Sigmoid colon (tissue), 6 donors: ENCODE measurements at regions not wholly inside any gene's neighbourhood (a gene's known extent, or its start where the extent isn't known, plus 50 kb on each side); places are given as distances from the start of the nearest gene placed in this dataset.

Experiments used
- DNase-seq: peaks from one replicate; pipeline ENCODE4 v3.0.0-alpha.2; 2019
- H3K27ac ChIP-seq, 4 donors: fragments of 200-600 bp; sonication (generic); one replicate each; pipeline ENCODE4 v1.5.1; 2016 to 2019; ENCODE audit warnings: mild to moderate bottlenecking in 1 of 4
- H3K27me3 ChIP-seq, 3 donors: fragments of 200-600 bp; sonication (generic); one replicate each; pipeline ENCODE4 v1.5.1; 2019; ENCODE audit warnings: mild to moderate bottlenecking in 1 of 3
- H3K36me3 ChIP-seq, 4 donors: fragments of 200-600 bp; sonication (generic); one replicate each; pipeline ENCODE4 v1.5.1; 2016 to 2019
- H3K4me1 ChIP-seq, 4 donors: fragments of 200-600 bp; sonication (generic); one replicate each; pipeline ENCODE4 v1.5.1; 2017 to 2019
- H3K4me3 ChIP-seq, 4 donors: fragments of 200-600 bp; sonication (generic); one replicate each; pipeline ENCODE4 v1.5.1; 2017 to 2019; ENCODE audit warnings: mild to moderate bottlenecking in 2 of 4, moderate library complexity in 1 of 4
- H3K9me3 ChIP-seq, 4 donors: fragments of 200-600 bp in 3 of 4; sonication (generic) in 3 of 4; one replicate each; pipeline versions ENCODE4 v1.5.1 to v1.6.1; 2013 to 2019
- EP300 ChIP-seq, 4 donors: sonication (generic); formaldehyde crosslinking; IDR thresholded peaks; one replicate each; pipeline ENCODE4 v1.6.1; 2017; ENCODE audit warnings: antibody characterized with exemption in 4 of 4
- POLR2A ChIP-seq, 2 donors: fragments of 450-650 bp; IDR thresholded peaks; one replicate each; pipeline ENCODE4 v1.6.1; 2016; ENCODE audit warnings: antibody characterized with exemption in 2 of 2, mild to moderate bottlenecking in 2 of 2, moderate library complexity in 2 of 2
- POLR2AphosphoS5 ChIP-seq, 4 donors: sonication (generic); formaldehyde crosslinking; IDR thresholded peaks; one replicate each; pipeline ENCODE4 v1.6.1; 2017; ENCODE audit warnings: antibody characterized with exemption in 4 of 4
- WGBS, 2 donors: extraction: QIAGEN DNeasy Blood & Tissue Kit; methylation state at CpG; one replicate each; pipeline ENCODE4 v1.1.7; 2013; 5-methylcytosine and 5-hydroxymethylcytosine counted together
- intact Hi-C: fragments of 100-400 bp; cut with DNase I; formaldehyde crosslinking; loops from one replicate; pipeline ENCODE4 v1.15.1; 2023
- TF ChIP-seq, protein P1 (sequence below), 4 experiments: fragments of 450-650 bp in 3 of 4; fragments of 200-600 bp in 1 of 4; IDR thresholded peaks; one replicate each; pipeline ENCODE4 v1.5.1; 2016 to 2019; ENCODE audit warnings: antibody characterized with exemption in 4 of 4, mild to moderate bottlenecking in 3 of 4, moderate library complexity in 2 of 4
- donor health status: healthy with polysubstance abuse.
- donor health status: healthy.

DNA sequence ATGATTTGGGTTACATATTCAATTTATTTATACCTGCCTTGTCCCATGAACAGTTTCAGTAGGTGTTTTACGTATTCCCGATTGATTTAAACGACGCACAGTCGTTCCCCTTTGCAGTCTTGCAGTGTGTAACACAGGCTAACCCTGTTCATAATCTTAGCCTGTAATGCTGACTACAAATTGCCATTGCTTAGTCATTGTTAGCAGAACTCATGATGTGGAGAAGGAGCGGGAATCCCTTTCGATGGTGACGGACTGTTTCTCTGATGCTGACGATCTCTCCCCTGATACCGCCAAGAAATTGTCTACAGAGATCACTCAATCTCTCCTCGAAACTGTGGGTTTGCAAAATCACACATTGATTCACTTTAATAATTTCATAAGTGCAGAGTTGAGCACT, 93.2 kb downstream of the MRPL36 start:
- no peaks in the 10 kb centered on the region for H3K36me3 ChIP-seq
- H3K27ac ChIP-seq: no peak overlapping the region
- no peak for DNase-seq
- TF ChIP-seq POLR2AphosphoS5 (IDR thresholded peaks at IDR 0.05) (no peak), EP300 (IDR thresholded peaks at IDR 0.05) (no peak), POLR2A (IDR thresholded peaks at IDR 0.05) (no peak)
- TF ChIP-seq, protein P1, sequence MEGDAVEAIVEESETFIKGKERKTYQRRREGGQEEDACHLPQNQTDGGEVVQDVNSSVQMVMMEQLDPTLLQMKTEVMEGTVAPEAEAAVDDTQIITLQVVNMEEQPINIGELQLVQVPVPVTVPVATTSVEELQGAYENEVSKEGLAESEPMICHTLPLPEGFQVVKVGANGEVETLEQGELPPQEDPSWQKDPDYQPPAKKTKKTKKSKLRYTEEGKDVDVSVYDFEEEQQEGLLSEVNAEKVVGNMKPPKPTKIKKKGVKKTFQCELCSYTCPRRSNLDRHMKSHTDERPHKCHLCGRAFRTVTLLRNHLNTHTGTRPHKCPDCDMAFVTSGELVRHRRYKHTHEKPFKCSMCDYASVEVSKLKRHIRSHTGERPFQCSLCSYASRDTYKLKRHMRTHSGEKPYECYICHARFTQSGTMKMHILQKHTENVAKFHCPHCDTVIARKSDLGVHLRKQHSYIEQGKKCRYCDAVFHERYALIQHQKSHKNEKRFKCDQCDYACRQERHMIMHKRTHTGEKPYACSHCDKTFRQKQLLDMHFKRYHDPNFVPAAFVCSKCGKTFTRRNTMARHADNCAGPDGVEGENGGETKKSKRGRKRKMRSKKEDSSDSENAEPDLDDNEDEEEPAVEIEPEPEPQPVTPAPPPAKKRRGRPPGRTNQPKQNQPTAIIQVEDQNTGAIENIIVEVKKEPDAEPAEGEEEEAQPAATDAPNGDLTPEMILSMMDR (IDR thresholded peaks at IDR 0.05): no peak
- H3K4me3 ChIP-seq: no peak overlapping the region
- WGBS, 2 donors: 81 to 93% methylated on average over 11 of the region's 11 CpGs
- no peaks in the 10 kb centered on the region for H3K9me3 ChIP-seq
- H3K27me3 ChIP-seq: peaks cover 0 to 32% (median 11%) of the 10 kb centered on the region in 3 donors
- no peaks in the 10 kb centered on the region for H3K4me1 ChIP-seq
- intact Hi-C loops: no loop called here

DNA sequence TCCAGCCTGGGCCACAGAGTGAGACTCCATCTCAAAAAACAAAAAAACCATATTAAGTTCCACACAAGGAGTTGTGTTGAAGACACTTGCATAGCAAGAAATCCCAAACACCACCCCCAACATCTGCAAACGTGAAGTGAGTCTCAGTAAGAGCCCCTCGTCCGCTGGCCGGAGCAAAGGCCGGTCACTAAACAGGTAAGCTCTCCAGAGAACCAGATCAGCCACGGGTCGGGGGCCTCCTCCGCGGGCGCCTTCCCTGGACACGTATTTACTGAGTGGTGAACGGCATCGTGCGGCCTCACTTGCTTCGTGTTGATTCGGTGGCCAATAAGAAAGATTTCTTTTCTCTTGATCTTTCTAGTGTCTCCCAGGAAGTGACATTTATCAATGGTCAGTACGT, 93.6 kb downstream of the MRPL36 start:
- WGBS, 2 donors: 89 to 91% methylated on average over 17 of the region's 17 CpGs
- TF ChIP-seq, protein P1 (IDR thresholded peaks at IDR 0.05): no peak
- TF ChIP-seq EP300 (IDR thresholded peaks at IDR 0.05) (no peak), POLR2A (IDR thresholded peaks at IDR 0.05) (no peak), POLR2AphosphoS5 (IDR thresholded peaks at IDR 0.05) (no peak)
- intact Hi-C loops: no loop called here
- Histone ChIP-seq H3K27me3 (peaks cover 0 to 32% (median 11%) of the 10 kb centered on the region in 3 donors), H3K4me3 (no peak overlapping the region), H3K27ac (no peak overlapping the region), H3K4me1 (no peaks in the 10 kb centered on the region), H3K36me3 (no peaks in the 10 kb centered on the region), H3K9me3 (no peaks in the 10 kb centered on the region)
- DNase-seq: no peak

DNA sequence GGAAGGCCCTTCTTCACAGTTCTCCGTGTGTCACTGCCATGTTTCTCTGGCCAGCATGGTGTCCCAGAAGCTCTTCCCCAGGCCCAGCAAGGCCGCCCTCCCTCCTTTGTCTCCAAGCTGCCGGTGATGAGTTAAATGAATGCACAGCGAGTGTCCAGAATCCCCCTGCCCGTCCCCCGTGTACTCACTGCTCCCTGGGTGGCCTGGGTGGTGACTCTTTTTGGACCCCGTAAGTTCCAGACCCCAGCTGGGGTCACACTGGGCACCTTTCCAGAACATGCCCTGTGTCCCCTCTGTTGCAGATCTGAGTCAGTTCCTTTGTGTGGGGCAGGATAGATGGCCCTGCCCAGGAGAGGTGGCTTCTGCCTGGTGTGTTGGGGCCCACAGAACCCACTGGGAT, 95.0 kb downstream of the MRPL36 start:
- peaks cover 0 to 30% (median 11%) of the 10 kb centered on the region in 3 donors for H3K27me3 ChIP-seq
- intact Hi-C loops: no loop called here
- H3K4me3 ChIP-seq: no peak overlapping the region
- WGBS, 2 donors: 76 to 79% methylated on average over 7 of the region's 7 CpGs
- DNase-seq: no peak
- TF ChIP-seq POLR2A (IDR thresholded peaks at IDR 0.05): no peak
- no peaks in the 10 kb centered on the region for H3K4me1 ChIP-seq
- H3K27ac ChIP-seq: no peak overlapping the region
- no peaks in the 10 kb centered on the region for H3K9me3 ChIP-seq
- H3K36me3 ChIP-seq: no peaks in the 10 kb centered on the region

DNA sequence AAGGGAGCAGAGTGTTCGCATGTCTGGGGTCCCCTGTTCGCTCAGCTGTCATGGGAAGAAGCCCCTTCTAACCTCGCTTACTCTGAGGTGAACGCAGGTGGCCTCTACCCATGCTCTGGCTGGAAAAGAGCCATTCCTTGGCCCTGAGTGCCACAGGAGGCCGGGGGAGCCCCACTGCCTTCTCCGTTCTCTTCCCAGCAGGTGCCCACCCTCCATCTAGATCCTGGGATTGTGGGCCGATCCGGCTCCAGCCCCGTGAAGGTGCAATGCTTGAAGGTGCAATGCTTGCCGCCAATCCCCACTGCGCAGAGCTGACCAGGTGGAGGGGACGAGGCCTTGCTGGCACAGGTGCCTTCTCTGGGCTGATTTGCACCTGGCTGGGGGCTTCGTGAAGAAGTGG, 95.4 kb downstream of the MRPL36 start:
- Histone ChIP-seq H3K4me1 (no peaks in the 10 kb centered on the region), H3K36me3 (no peaks in the 10 kb centered on the region), H3K4me3 (no peak overlapping the region), H3K27ac (no peak overlapping the region), H3K9me3 (no peaks in the 10 kb centered on the region), H3K27me3 (peaks cover 0 to 26% (median 9%) of the 10 kb centered on the region in 3 donors)
- 88 to 91% methylated on average over 13 of the region's 13 CpGs for WGBS, 2 donors
- DNase-seq: no peak
- TF ChIP-seq POLR2A (IDR thresholded peaks at IDR 0.05): no peak
- TF ChIP-seq, protein P1 (IDR thresholded peaks at IDR 0.05): no peak
- TF ChIP-seq EP300 (IDR thresholded peaks at IDR 0.05): no peak
- TF ChIP-seq POLR2AphosphoS5 (IDR thresholded peaks at IDR 0.05): no peak
- intact Hi-C loops: no loop called here

DNA sequence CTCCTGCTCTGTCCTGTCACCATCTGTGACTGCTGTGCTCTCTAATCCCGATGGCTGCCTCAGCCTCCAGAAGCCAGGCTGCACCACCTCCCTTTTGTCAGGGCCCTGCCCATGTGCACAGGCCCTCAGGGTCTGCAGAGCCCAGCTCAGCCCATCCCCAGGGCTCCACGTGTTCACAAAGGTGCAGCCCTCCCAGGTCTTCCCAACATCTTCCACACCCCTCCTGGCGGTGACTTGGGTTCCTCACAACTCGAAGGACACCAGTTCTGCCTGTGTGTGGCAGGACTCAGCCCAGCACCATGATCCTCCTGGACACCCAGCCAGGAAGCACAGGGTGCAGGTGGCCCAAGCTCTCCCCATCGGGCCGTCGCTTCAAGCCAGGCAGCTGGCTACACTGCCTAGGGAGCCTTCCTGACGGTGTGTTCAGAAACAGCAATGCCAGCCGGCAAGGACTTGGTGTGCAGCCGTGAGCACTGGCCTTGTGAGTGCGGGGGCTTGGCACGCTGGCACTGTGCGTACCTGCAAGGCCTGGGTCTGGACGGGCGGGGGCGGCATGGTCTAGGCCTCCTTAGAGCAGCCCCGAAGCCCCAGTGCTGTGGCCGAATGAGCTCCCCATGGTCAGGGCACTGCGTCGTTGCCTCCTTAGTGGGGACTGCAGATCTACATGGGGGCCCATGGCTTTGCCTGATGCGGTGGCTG, 96.1 kb downstream of the MRPL36 start:
- 82 to 87% methylated on average over 21 of the region's 21 CpGs for WGBS, 2 donors
- Histone ChIP-seq H3K4me1 (no peaks in the 10 kb centered on the region), H3K27ac (no peak overlapping the region), H3K4me3 (no peak overlapping the region), H3K27me3 (peaks cover 0 to 18% (median 2%) of the 10 kb centered on the region in 3 donors), H3K36me3 (no peaks in the 10 kb centered on the region), H3K9me3 (no peaks in the 10 kb centered on the region)
- no peak for DNase-seq
- intact Hi-C loops: no loop called here
- no peak for TF ChIP-seq POLR2AphosphoS5 (IDR thresholded peaks at IDR 0.05)

DNA sequence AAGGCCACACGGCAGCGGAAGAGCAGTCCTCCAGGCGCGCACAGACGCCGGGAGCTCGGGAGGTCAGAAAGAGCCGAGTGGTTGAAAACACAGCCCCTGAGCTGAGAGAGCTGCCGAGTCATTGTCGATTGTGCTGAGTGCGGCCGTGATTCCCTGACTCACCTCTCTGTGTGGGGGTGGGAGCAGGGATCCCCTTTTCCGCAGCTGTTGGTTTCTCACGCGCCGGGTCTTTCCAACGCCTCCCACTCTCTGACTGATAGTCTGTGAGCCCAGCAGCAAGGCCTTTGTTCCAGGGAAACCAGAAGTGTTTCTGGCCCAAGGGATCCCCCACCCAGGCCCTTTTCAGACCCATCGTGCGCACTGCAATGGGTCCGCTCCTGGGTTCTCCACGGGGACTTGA, 97.3 kb downstream of the MRPL36 start:
- Histone ChIP-seq H3K4me3 (no peak overlapping the region), H3K9me3 (no peaks in the 10 kb centered on the region), H3K4me1 (no peaks in the 10 kb centered on the region), H3K36me3 (no peaks in the 10 kb centered on the region), H3K27ac (no peak overlapping the region), H3K27me3 (peaks cover 0 to 6% (median 0%) of the 10 kb centered on the region in 3 donors)
- 86 to 90% methylated on average over 21 of the region's 21 CpGs for WGBS, 2 donors
- no peak for DNase-seq
- no peak for TF ChIP-seq POLR2A (IDR thresholded peaks at IDR 0.05)
- TF ChIP-seq, protein P1 (IDR thresholded peaks at IDR 0.05): no peak
- no peak for TF ChIP-seq EP300 (IDR thresholded peaks at IDR 0.05)
- TF ChIP-seq POLR2AphosphoS5 (IDR thresholded peaks at IDR 0.05): no peak
- intact Hi-C loops: no loop called here
